ENCODE measurements at regions not wholly inside any gene's neighbourhood (a gene's known extent, or its start where the extent isn't known, plus 50 kb on each side); places are given as distances from the start of the nearest gene placed in this dataset.

DNA sequence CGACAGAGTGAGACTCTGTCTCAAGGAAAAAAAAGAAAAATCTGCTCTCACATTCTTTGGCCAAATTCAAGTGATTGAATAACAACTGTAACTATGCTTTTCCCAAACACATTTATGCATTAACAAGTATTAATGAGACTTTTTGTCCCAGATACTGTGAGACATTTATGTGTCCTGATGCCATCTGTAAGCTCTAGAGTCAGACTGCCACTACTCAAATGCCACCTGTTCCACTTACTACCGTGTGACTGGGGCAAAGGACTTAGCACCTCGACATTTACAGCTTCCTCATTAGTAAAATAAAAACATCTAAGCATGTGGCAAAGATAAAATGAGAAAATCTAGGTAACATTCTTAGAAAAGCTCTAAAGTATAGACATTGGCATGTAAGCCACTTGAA lies 178.1 kb upstream of the MARCKS start:
- TF ChIP-seq, protein P1, sequence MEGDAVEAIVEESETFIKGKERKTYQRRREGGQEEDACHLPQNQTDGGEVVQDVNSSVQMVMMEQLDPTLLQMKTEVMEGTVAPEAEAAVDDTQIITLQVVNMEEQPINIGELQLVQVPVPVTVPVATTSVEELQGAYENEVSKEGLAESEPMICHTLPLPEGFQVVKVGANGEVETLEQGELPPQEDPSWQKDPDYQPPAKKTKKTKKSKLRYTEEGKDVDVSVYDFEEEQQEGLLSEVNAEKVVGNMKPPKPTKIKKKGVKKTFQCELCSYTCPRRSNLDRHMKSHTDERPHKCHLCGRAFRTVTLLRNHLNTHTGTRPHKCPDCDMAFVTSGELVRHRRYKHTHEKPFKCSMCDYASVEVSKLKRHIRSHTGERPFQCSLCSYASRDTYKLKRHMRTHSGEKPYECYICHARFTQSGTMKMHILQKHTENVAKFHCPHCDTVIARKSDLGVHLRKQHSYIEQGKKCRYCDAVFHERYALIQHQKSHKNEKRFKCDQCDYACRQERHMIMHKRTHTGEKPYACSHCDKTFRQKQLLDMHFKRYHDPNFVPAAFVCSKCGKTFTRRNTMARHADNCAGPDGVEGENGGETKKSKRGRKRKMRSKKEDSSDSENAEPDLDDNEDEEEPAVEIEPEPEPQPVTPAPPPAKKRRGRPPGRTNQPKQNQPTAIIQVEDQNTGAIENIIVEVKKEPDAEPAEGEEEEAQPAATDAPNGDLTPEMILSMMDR (IDR thresholded peaks at IDR 0.05): no peak
- TF ChIP-seq POLR2A (IDR thresholded peaks at IDR 0.05): no peak

Data from esophagus squamous epithelium (tissue), 4 donors.